WTC11 (cell line): ENCODE measurements at regions not wholly inside any gene's neighbourhood (a gene's known extent, or its start where the extent isn't known, plus 50 kb on each side); places are given as distances from the start of the nearest gene placed in this dataset.
A peak's percentile ranks its signal among the peaks of the same experiment; 100 is the strongest.

Experiments used
- ATAC-seq: fragments of 200-7000 bp; cut with Tn5 transposase; 2 replicates; pipeline ENCODE4 v1.10.0; 2021; ENCODE audit warnings: mild to moderate bottlenecking, moderate library complexity
- CTCF ChIA-PET: fragments of 300-600 bp; sonication (Branson Sonifier 250); formaldehyde crosslinking; loops from one replicate; lab custom pipeline; 2021; ENCODE audit warnings: antibody characterized with exemption; lab: Charles Lee
- POLR2A ChIA-PET: fragments of 350-600 bp; sonication (Branson Sonifier 250); formaldehyde crosslinking; loops from one replicate; lab custom pipeline; 2021; ENCODE audit warnings: antibody characterized with exemption; lab: Charles Lee
- DNase-seq: peaks from one replicate; pipeline ENCODE4 v3.0.0; 2021; ENCODE audit warnings: low spot score
- H3K27ac Mint-ChIP-seq: 2 replicates; pipeline ENCODE4 v1.8.0; 2021; ENCODE audit warnings: mixed read lengths
- H3K27me3 Mint-ChIP-seq: 2 replicates; pipeline ENCODE4 v1.8.0; 2021; ENCODE audit warnings: low read depth, mild to moderate bottlenecking, moderate library complexity, mixed read lengths
- H3K36me3 Mint-ChIP-seq: 2 replicates; pipeline ENCODE4 v1.8.0; 2021; ENCODE audit warnings: mixed read lengths
- H3K4me1 Mint-ChIP-seq: 2 replicates; pipeline ENCODE4 v1.8.0; 2022; ENCODE audit warnings: mixed read lengths
- H3K4me3 Mint-ChIP-seq: 2 replicates; pipeline ENCODE4 v1.8.0; 2021; ENCODE audit warnings: mild to moderate bottlenecking, moderate library complexity, mixed read lengths
- H3K9me3 Mint-ChIP-seq: 2 replicates; pipeline ENCODE4 v1.8.0; 2021; ENCODE audit warnings: mixed read lengths
- CREM ChIP-seq: sonication (generic); formaldehyde crosslinking; IDR thresholded peaks from 2 replicates; pipeline ENCODE4 v1.8.1; 2022; ENCODE audit warnings: mild to moderate bottlenecking, missing genetic modification reagents, moderate library complexity
- GABPB1 ChIP-seq: sonication (generic); formaldehyde crosslinking; IDR thresholded peaks from 2 replicates; pipeline ENCODE4 v1.8.1; 2023; ENCODE audit warnings: mild to moderate bottlenecking, missing genetic modification reagents
- NFYB ChIP-seq: sonication (generic); formaldehyde crosslinking; conservative IDR thresholded peaks from 2 replicates; pipeline ENCODE4 v1.8.0; 2022; ENCODE audit warnings: low read depth, missing genetic modification reagents
- RELA ChIP-seq: sonication (generic); formaldehyde crosslinking; IDR thresholded peaks from 2 replicates; pipeline ENCODE4 v1.8.1; 2022; ENCODE audit warnings: missing genetic modification reagents, mild to moderate bottlenecking, borderline replicate concordance
- TP53 ChIP-seq: sonication (generic); formaldehyde crosslinking; IDR thresholded peaks from 2 replicates; pipeline ENCODE4 v1.8.1; 2023; ENCODE audit warnings: mild to moderate bottlenecking, missing genetic modification reagents
- ZBTB21 ChIP-seq: sonication (generic); formaldehyde crosslinking; IDR thresholded peaks from 2 replicates; pipeline ENCODE4 v1.8.1; 2023; ENCODE audit warnings: mild to moderate bottlenecking, missing genetic modification reagents, borderline replicate concordance
- ZNF317 ChIP-seq: sonication (generic); formaldehyde crosslinking; IDR thresholded peaks from 2 replicates; pipeline ENCODE4 v1.8.1; 2023; ENCODE audit warnings: low read depth, mild to moderate bottlenecking, moderate library complexity, missing genetic modification reagents, borderline replicate concordance
- ZNF671 ChIP-seq: fragments of 250-450 bp; sonication (Bioruptor Pico); IDR thresholded peaks from 2 replicates; pipeline ENCODE4 v1.8.0; 2021; ENCODE audit warnings: mild to moderate bottlenecking
- TF ChIP-seq, protein P1 (sequence below): sonication (generic); formaldehyde crosslinking; IDR thresholded peaks from 2 replicates; pipeline ENCODE4 v1.8.0; 2022; ENCODE audit warnings: missing genetic modification reagents
- TF ChIP-seq, protein P2 (sequence below): sonication (generic); formaldehyde crosslinking; IDR thresholded peaks from 2 replicates; pipeline ENCODE4 v1.8.1; 2022; ENCODE audit warnings: mild to moderate bottlenecking, missing genetic modification reagents, moderate library complexity, borderline replicate concordance
- TF ChIP-seq, protein P3 (sequence below): sonication (generic); formaldehyde crosslinking; IDR thresholded peaks from 2 replicates; pipeline ENCODE4 v1.8.0; 2023; ENCODE audit warnings: missing genetic modification reagents
- TF ChIP-seq, protein P4 (sequence below): sonication (generic); formaldehyde crosslinking; IDR thresholded peaks from 2 replicates; pipeline ENCODE4 v1.8.1; 2023; ENCODE audit warnings: mild to moderate bottlenecking, missing genetic modification reagents, moderate library complexity
- TF ChIP-seq, protein P5 (sequence below): fragments of 250-450 bp; sonication (Bioruptor Pico); IDR thresholded peaks from 2 replicates; pipeline ENCODE4 v2.1.2; 2022; ENCODE audit warnings: mild to moderate bottlenecking, moderate library complexity
- TF ChIP-seq, protein P6 (sequence below): fragments of 250-450 bp; sonication (Bioruptor Pico); IDR thresholded peaks from 2 replicates; pipeline ENCODE4 v1.9.0; 2021; ENCODE audit warnings: mild to moderate bottlenecking, borderline replicate concordance

DNA sequence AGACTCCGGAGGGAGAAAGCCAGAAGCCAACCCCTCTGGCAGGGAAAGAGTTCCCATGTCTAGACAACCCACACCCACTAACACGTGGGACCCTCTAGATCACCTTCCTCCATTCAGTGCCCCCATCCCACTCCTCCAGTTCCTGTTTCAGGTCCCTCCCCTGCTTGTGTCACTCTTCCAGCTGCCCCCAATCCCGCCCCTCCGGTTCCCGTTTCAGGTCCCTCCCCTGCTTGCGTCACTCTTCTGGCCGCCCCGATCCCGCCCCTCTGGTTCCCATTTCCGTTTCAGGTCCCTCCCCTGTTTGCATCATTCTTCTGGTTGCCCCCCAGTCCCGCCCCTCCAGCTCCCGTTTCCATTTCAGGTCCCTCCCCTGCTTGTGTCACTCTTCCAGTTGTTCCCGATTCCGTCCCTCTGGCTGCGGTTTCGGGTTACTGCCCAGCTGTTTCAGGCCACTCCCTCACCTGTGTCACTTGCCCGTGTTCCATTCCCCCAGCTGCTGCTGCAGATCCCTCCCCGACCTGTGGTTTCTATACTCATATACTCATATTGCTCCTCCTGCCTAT lies 64.8 kb upstream of the RANBP6 start (continued):
- TF ChIP-seq, protein P1, sequence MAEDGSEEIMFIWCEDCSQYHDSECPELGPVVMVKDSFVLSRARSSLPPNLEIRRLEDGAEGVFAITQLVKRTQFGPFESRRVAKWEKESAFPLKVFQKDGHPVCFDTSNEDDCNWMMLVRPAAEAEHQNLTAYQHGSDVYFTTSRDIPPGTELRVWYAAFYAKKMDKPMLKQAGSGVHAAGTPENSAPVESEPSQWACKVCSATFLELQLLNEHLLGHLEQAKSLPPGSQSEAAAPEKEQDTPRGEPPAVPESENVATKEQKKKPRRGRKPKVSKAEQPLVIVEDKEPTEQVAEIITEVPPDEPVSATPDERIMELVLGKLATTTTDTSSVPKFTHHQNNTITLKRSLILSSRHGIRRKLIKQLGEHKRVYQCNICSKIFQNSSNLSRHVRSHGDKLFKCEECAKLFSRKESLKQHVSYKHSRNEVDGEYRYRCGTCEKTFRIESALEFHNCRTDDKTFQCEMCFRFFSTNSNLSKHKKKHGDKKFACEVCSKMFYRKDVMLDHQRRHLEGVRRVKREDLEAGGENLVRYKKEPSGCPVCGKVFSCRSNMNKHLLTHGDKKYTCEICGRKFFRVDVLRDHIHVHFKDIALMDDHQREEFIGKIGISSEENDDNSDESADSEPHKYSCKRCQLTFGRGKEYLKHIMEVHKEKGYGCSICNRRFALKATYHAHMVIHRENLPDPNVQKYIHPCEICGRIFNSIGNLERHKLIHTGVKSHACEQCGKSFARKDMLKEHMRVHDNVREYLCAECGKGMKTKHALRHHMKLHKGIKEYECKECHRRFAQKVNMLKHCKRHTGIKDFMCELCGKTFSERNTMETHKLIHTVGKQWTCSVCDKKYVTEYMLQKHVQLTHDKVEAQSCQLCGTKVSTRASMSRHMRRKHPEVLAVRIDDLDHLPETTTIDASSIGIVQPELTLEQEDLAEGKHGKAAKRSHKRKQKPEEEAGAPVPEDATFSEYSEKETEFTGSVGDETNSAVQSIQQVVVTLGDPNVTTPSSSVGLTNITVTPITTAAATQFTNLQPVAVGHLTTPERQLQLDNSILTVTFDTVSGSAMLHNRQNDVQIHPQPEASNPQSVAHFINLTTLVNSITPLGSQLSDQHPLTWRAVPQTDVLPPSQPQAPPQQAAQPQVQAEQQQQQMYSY, result no peak
- TF ChIP-seq NFYB, result peak; percentile 54
- TF ChIP-seq GABPB1 (CRISPR knock-in tag), result peak; percentile 91
- TF ChIP-seq TP53 (CRISPR knock-in tag), result no peak
- no peak for TF ChIP-seq CREM
- TF ChIP-seq ZNF671 (CRISPR knock-in tag), result no peak
- TF ChIP-seq ZBTB21 (CRISPR knock-in tag), result no peak
- TF ChIP-seq RELA (CRISPR knock-in tag), result no peak

DNA sequence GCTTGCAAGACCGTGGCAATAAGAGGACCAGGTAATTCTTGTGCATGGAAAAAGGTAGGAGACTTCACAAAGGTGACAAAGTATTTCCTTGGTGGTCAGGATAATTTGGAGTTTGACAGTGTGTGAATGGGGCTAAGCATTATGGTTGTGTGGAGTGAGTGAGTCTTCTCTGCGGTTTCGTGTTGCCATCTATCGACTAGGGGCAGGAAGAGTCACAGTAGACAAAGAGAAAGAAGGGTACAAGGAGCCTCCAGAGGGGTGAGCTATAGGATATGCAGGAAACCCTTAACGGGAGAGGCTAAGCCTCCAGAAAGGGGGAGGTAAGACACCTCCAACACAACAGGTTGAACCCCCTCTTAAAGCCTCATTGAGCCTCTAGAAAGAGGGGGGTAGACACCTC lies 64.0 kb upstream of the RANBP6 start:
- CTCF ChIA-PET, result interaction anchor here (1.1 to 3.5 kb wide), 4 partner anchors 25 to 246 kb away, joined by 3 to 33 read pairs (median 10); partner anchors contain the start of gene ERMP1
- ATAC-seq, result no peak
- no peak for TF ChIP-seq ZNF317 (CRISPR knock-in tag)
- Mint-ChIP-seq H3K36me3 (no peaks in the 10 kb centered on the region), H3K27me3 (no peaks in the 10 kb centered on the region), H3K4me1 (peaks cover 35% of the 10 kb centered on the region), H3K4me3 (peak overlapping the region; percentile 51), H3K9me3 (peaks cover 8% of the 10 kb centered on the region; the same call in 1 of the 2 replicates), H3K27ac (peak overlapping the region; percentile 96)
- DNase-seq, result no peak
- POLR2A ChIA-PET, result interaction anchor here (1.1 to 2.0 kb wide), 2 partner anchors 64 to 72 kb away, joined by 3 to 5 read pairs; partner anchors contain the start of gene RANBP6

DNA sequence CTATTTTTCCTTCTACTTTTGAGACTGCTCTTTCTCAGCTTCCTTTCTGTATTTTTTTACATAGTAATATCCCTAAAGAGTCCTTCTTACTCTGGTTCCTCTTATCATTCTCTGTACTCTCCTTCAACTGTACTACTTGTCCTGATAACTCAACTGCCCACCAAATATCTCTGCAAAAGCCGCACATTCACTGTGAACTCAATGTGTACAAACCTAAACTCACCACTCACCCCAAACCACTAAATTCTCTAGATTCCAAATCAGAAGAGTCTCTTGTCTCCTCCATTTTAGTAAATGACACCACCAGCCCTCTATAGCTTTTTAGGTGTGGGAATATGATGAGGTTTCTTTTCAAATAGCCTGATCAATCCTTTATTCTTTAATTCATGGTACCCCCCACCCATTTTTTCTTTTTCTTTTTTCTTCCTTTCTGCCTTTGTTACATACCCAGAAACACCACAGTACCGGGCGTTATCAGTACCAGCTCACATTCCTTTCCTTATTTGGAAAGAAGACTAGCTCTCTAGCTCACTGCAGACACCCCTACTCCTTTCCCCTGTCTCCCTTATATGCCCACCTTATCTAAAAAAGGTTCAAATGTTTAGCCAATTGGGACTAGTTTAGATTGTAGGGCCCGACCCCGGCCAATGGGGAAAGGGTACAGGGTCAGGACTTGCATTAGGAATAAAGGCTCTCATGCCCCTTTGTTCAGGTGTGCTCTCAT lies 63.1 kb upstream of the RANBP6 start:
- peaks cover 8% of the 10 kb centered on the region; the same call in 1 of the 2 replicates for H3K9me3 Mint-ChIP-seq
- no peaks in the 10 kb centered on the region for H3K36me3 Mint-ChIP-seq
- H3K4me3 Mint-ChIP-seq, result no peak overlapping the region
- peak overlapping the region; percentile 59 for H3K27ac Mint-ChIP-seq
- H3K4me1 Mint-ChIP-seq, result peaks cover 35% of the 10 kb centered on the region
- ChIA-PET CTCF (interaction anchor here (0.6 to 3.5 kb wide), 3 partner anchors 24 to 410 kb away, joined by 3 to 33 read pairs (median 3); no protein-coding TSS in a partner anchor), POLR2A (interaction anchor here (0.5 kb wide), 1 partner anchor 333 kb away, joined by 4 read pairs; no protein-coding TSS in a partner anchor)
- no peaks in the 10 kb centered on the region for H3K27me3 Mint-ChIP-seq
- DNase-seq (peak; percentile 13), ATAC-seq (no peak)
- TF ChIP-seq, protein P2, sequence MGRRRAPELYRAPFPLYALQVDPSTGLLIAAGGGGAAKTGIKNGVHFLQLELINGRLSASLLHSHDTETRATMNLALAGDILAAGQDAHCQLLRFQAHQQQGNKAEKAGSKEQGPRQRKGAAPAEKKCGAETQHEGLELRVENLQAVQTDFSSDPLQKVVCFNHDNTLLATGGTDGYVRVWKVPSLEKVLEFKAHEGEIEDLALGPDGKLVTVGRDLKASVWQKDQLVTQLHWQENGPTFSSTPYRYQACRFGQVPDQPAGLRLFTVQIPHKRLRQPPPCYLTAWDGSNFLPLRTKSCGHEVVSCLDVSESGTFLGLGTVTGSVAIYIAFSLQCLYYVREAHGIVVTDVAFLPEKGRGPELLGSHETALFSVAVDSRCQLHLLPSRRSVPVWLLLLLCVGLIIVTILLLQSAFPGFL, result no peak
- TF ChIP-seq, protein P3, sequence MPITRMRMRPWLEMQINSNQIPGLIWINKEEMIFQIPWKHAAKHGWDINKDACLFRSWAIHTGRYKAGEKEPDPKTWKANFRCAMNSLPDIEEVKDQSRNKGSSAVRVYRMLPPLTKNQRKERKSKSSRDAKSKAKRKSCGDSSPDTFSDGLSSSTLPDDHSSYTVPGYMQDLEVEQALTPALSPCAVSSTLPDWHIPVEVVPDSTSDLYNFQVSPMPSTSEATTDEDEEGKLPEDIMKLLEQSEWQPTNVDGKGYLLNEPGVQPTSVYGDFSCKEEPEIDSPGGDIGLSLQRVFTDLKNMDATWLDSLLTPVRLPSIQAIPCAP, result no peak
- TF ChIP-seq CREM, result no peak
- TF ChIP-seq, protein P4, sequence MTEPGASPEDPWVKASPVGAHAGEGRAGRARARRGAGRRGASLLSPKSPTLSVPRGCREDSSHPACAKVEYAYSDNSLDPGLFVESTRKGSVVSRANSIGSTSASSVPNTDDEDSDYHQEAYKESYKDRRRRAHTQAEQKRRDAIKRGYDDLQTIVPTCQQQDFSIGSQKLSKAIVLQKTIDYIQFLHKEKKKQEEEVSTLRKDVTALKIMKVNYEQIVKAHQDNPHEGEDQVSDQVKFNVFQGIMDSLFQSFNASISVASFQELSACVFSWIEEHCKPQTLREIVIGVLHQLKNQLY (CRISPR knock-in tag), result no peak
- TF ChIP-seq, protein P5, sequence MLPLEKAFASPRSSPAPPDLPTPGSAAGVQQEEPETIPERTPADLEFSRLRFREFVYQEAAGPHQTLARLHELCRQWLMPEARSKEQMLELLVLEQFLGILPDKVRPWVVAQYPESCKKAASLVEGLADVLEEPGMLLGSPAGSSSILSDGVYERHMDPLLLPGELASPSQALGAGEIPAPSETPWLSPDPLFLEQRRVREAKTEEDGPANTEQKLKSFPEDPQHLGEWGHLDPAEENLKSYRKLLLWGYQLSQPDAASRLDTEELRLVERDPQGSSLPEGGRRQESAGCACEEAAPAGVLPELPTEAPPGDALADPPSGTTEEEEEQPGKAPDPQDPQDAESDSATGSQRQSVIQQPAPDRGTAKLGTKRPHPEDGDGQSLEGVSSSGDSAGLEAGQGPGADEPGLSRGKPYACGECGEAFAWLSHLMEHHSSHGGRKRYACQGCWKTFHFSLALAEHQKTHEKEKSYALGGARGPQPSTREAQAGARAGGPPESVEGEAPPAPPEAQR, result no peak
- TF ChIP-seq, protein P6, sequence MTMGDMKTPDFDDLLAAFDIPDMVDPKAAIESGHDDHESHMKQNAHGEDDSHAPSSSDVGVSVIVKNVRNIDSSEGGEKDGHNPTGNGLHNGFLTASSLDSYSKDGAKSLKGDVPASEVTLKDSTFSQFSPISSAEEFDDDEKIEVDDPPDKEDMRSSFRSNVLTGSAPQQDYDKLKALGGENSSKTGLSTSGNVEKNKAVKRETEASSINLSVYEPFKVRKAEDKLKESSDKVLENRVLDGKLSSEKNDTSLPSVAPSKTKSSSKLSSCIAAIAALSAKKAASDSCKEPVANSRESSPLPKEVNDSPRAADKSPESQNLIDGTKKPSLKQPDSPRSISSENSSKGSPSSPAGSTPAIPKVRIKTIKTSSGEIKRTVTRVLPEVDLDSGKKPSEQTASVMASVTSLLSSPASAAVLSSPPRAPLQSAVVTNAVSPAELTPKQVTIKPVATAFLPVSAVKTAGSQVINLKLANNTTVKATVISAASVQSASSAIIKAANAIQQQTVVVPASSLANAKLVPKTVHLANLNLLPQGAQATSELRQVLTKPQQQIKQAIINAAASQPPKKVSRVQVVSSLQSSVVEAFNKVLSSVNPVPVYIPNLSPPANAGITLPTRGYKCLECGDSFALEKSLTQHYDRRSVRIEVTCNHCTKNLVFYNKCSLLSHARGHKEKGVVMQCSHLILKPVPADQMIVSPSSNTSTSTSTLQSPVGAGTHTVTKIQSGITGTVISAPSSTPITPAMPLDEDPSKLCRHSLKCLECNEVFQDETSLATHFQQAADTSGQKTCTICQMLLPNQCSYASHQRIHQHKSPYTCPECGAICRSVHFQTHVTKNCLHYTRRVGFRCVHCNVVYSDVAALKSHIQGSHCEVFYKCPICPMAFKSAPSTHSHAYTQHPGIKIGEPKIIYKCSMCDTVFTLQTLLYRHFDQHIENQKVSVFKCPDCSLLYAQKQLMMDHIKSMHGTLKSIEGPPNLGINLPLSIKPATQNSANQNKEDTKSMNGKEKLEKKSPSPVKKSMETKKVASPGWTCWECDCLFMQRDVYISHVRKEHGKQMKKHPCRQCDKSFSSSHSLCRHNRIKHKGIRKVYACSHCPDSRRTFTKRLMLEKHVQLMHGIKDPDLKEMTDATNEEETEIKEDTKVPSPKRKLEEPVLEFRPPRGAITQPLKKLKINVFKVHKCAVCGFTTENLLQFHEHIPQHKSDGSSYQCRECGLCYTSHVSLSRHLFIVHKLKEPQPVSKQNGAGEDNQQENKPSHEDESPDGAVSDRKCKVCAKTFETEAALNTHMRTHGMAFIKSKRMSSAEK (CRISPR knock-in tag), result no peak
- TF ChIP-seq ZNF671 (CRISPR knock-in tag), result no peak
